ENCODE measurements at regions not wholly inside any gene's neighbourhood (a gene's known extent, or its start where the extent isn't known, plus 50 kb on each side); places are given as distances from the start of the nearest gene placed in this dataset.

DNA sequence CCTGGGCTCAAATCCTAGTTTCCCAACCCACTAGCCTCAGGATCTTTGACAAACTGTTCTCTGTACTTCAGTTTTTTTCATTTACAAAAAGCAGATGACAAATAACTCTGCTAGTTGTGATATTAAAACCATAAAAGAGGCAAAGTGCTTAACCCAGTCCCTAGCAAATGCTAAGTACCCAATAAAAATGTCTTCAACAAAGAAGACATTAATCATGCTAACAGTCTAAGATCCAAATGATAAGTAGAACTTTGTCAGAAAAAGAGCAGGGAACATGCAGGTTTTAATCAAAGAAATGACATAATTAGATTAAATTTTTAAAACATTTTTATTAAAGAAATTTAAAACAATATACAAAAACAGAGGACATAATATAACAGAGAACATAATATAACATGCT, 203.0 kb upstream of the ADRA1B start:
- DNase-seq: no peak

DNA sequence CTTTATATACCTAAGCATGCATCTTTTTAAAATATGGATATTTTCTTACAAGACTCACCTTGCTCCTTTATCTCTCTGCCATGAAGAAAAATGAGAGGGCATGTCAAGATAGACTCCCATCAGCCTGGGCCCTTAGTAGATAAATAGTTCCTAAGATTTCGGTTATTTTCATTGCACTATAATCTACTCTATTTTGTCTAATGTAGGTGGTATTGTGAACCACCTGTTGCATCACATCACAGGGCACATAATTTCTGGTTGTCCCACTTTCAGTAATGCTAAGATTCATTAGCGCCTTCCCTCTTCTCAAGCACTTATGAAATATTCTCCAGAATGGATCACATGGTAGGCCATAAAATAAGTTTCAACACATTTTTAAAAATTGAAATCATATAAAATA, 202.5 kb upstream of the ADRA1B start:
- no peak for DNase-seq

DNA sequence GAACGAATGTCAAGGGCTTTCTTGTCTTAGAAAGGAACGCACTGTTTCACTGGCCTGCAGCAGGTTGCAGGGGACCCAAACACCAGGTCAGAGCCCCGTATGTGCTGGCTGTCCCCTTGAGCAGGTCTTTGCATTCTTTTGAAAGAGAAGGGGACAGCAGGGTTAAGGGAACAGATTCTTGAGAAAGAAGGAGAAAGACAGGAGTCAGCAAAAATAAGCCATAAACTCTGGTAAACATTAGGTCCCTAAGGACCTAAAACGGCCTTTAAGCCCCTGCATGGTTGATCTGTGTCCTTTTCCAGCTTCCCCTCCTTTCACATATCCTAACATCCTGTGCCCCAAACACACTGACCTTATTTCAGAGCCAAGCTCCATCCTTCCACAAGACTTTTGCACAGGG, 190.8 kb upstream of the ADRA1B start:
- no peak for DNase-seq

DNA sequence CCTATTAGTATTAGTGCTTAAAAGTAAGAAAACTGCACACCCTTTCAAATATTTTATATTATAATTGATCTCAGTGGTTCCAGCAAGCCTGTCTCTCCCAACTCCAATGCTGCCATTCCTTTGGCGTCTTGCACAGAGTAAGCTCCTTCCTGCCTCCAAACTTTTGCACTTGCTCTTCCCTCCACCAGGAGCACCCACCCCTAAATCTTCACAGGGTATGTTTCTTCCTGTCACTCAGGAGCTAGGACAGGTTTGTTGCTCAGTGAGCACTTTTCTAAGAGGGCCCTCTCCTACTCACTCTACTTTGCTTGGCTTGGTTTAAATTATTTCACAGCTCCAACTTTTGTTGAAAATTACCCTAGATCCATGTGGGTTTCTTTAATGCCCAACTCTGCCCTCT, 189.1 kb upstream of the ADRA1B start:
- DNase-seq: no peak

GRCh38 chr5:159730285-159730684, 186.0 kb upstream of the ADRA1B start:
- no peak for DNase-seq

DNA sequence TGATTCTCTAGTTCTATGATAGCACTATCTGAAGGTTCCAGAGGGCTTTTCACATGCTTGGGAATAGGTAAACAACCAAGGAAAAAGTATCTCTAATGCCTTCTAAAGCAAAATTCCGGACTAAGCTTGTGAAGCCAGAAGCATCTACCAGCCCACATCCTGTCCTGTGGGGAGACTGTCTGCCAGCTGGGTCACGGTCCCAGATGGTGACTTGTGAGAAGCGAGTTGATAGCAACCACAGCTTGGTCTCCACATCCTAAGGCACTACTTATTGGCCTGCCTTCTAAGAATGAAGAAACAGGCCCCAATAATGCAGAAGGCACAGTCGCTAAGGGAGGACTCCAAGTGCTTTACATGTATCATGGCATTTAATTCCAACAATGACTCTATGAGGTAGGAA, 184.1 kb upstream of the ADRA1B start:
- DNase-seq: no peak

DNA sequence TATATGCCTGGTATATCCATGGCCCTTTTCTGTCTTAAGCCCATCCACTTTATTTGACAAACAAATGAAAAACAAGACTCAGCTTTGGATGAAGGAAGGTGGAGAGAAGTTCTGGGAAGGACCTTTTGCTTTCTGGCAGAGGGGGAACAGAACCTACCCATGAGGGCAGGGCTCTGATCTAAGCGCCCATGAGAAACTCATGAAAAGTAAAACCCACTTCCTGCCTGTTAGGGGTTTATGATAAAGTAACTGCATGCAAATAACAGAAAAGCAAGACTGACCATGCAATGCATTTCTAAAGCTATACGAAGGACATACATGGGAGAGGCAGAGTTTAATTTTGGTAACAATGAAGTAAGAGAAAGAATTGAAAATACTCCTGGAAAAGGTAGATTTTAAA, 181.9 kb upstream of the ADRA1B start:
- DNase-seq: no peak

DNA sequence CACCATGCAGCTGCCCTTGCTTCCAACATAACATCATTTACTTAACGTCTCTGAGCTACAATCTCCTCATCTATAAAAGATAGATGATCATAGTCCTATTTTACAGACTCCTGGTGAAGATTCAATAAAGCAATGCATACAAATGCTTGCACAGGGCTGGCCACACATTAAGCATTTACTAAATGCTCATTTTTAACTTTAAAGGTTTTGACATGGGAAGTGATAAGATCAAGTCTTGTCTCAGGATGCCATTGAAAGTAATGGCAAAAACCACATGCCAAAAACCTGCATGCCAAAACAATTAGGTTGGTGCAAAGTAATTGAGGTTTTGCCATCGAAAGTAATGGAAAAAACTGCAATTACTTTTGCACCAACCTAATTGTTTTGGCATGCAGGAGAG, 181.2 kb upstream of the ADRA1B start:
- no peak for DNase-seq

DNA sequence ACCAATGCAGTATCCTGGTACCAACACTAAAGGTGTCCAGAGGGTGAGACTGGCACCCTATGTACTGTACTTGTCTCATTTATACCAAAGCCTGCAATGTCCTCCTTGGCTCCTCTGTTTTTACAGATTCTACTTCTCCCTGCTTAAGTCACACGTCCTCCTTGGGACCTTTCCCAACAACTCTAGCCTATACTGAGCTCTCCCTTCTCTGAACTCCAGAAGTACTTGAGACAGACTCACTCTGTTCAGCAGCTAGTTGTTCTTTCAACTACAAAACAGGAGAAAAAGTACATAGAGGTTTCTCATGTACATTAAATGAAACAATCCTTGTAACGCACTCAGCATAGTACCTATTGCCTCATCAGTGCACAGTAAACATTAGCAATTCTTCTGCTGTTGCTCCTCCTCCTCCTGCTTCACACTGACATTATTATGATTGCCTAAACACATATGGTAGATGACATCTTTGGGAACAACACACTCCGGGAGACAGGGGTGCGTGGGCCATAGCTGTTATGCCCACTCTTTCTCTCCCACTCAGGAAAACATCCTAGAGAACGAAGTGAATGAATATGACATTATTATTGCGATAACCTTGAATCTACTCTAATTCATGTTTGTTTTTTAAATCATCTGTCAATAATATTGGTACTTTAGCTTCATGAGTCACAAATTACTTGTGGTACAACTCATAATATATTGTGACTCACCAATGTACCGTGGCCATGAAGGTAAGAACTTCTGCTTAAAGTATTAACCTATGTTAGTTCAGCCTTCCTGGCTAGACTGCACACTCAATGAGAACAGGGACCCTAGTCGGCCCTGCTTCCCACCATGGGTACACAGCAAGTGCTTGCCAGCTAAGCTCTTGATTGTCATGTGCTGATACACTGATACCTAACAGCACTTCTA, 180.3 kb upstream of the ADRA1B start:
- no peak for DNase-seq

- no peak for DNase-seq
These were observed 179.4 kb upstream of the ADRA1B start for GRCh38 chr5:159736844-159737243.

GRCh38 chr5:159737263-159737662, 179.0 kb upstream of the ADRA1B start:
- DNase-seq: no peak

GRCh38 chr5:159741829-159742322, 174.4 kb upstream of the ADRA1B start:
- DNase-seq: no peak

GRCh38 chr5:159743234-159743633, 173.0 kb upstream of the ADRA1B start:
- no peak for DNase-seq

GRCh38 chr5:159746707-159747106, 169.6 kb upstream of the ADRA1B start:
- DNase-seq: no peak

GRCh38 chr5:159749146-159749545, 167.1 kb upstream of the ADRA1B start:
- no peak for DNase-seq

GRCh38 chr5:159750226-159750625, 166.1 kb upstream of the ADRA1B start:
- no peak for DNase-seq

DNA sequence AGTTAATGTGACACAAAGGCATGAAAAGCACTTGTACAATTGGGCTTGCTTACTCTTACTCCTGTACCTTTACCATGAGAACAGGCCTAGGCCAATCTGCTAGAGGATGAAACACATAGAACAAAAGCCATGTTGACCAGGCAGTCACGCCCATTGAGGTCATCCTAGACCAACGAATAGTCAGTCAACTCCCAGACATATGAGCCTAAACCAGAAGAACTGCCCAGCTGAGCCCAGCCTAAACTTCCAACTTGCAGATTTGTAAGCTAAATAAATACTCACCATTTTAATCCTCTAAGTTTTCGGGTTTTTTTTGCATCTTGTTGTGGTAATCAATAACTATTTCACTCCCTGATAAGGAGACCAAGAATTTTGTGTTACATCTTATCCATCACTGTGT, 164.8 kb upstream of the ADRA1B start:
- no peak for DNase-seq

GRCh38 chr5:159752622-159753275, 163.5 kb upstream of the ADRA1B start:
- no peak for DNase-seq

- DNase-seq: no peak
These were observed 158.1 kb upstream of the ADRA1B start for GRCh38 chr5:159758189-159758588.

- no peak for DNase-seq
These were observed 156.4 kb upstream of the ADRA1B start for GRCh38 chr5:159759791-159760290.

GRCh38 chr5:159762921-159763320, 153.4 kb upstream of the ADRA1B start:
- DNase-seq: no peak

GRCh38 chr5:159763562-159763961, 152.7 kb upstream of the ADRA1B start:
- no peak for DNase-seq

DNA sequence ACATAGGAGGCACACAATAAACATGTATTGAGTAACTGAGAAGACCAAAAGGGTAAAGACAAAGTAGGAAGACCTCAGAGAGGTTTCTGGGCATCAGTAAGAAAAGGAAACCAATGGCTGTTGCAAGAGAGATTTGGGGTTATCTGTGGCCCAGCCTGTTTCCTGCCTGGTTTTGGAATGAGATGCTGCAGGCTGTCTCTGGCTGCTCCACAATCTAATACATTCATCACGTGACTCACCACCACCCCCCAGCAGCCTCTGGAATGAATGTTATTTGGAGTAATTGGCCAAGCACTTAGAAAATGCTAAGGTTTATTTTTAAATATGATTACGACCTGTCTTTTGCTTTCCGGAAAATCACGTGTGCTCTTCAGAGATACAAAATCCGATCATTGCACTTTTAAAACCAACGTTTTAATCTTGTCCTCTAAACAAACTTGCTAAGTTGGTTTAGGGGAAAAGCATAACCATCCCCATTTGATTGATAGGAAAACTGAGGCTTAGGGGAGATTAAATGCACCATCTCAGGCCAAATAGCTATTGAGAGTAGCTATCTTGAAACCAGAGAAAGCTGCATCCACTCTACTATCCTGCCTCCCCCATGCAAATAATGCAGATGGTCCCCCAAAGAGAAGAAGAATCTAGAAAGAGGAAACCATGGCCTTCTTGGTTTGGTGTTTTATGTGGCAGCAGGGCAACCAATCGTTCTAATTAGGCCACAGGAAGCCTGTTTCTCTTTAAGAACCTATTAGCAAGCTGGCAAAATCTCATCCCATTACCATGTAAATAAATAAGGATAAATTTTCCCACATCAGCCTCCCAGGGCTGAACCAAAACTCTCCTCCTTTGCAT, 151.8 kb upstream of the ADRA1B start:
- no peak for DNase-seq
